Activated CD4-positive, alpha-beta T cell treated with anti-CD3 and anti-CD28 coated beads, Interleukin-2, Interleukin-6, amounts not matched to agents 100 ng/mL and 50 ng/mL, durations not matched to agents 16 hours and 8 hours (primary cell): ENCODE measurements at regions not wholly inside any gene's neighbourhood (a gene's known extent, or its start where the extent isn't known, plus 50 kb on each side); places are given as distances from the start of the nearest gene placed in this dataset.

Source experiments
- DNase-seq: peaks from one replicate; pipeline ENCODE4 v3.0.0-alpha.2; 2020

DNA sequence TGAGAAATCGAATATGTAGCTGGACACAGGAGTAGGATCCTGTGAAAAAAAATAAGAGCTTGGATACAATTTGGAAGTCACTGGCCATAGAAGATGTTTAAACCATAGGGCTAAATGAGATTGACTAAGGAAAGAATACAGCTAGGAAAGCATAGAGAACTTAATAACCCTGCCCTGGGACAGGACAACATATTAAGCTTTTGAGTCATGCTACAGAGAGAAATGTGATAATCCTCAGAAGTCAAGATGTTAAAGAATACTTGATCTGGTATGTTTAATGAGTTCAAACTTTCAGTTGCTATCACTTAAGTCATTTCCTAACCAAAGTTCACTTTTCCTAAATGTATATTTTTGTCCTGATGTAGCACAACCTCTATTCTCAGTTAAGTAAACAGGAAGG lies 154.6 kb upstream of the TSHZ2 start:
- no peak for DNase-seq

DNA sequence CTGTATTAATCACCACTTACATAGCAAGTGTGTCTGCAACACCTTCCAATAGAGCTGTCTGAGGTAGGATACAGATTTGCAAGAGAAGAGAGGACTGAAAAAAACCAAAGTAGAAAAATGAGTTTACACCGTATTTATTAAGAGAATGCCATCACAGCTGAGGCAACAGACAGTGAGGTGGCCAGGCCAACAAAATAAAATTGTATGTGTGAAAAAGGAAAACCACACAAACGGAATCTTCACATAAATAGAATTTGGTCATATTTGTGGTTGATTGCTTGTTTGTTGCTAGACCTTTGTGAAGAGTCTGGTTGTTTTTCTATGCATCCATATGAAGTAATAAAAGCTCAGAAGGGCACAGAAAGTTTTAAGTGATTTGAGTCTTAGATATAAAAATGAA lies 157.8 kb upstream of the TSHZ2 start:
- DNase-seq, result no peak

DNA sequence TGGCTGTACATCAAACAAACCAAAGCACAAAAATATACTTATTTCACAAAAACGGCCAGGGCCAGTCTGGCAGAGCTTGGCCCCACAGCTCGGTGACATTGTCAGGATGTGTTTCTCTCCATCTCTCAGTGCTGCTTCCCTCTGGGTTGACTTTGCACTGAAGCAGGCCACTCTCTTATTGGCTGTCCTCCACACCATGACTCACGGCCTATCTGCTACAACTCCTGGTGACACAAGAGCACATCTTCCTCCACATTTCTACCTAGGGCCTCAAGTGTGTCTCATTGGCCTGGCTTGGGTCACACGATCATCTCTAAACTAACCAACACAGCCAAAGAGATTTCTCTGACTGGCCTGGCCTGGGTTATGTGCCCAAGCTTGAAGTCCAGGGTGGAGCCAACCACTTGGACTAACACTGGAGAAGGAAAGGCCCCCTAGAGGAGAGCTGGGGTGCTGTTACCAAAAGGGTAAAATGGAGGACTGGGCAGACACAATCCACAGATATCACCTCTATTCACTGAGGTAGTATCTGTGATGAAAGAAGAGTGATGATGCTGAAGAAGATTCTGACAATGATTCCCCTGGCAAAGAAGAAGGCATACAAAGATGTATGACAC lies 159.8 kb upstream of the TSHZ2 start:
- DNase-seq, result peak; percentile 4

DNA sequence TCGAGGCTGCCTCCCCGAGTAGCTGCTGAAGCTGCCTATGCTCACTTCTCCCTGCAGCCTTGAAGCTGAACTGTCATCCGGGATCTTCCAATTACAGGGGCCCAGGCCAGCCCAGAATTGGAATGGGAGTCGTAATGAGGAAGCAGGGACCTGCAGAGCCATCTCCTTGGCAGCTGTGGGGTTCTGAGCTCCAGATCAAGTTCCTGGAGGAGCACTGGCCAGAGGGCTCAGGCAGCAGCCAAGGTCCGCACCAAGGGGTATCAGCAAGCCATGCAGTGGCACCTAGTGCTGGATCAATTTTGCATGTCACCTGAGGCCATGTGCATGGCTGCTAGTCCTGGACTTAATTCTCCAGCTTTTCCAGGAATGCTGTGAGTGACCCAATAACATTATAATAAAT lies 163.2 kb upstream of the TSHZ2 start:
- no peak for DNase-seq

DNA sequence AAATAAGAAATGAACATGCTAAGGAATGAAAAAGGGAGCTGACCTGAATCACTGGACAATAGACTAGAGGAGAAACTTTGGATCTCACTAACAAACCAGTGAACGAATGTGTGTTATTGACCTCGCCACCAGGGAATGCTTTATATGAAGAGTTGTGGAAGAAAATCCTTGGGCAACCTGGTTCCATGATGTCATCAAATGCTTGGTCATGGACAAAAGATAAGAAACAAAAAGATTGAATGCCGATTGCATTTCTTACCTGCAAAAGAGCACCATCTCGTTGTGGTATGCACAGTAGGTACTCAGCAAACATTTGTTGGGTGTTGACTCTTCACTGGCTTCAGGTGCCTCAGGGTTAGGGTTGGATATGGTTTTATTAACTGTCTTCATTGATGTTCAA lies 165.2 kb upstream of the TSHZ2 start:
- DNase-seq, result no peak

DNA sequence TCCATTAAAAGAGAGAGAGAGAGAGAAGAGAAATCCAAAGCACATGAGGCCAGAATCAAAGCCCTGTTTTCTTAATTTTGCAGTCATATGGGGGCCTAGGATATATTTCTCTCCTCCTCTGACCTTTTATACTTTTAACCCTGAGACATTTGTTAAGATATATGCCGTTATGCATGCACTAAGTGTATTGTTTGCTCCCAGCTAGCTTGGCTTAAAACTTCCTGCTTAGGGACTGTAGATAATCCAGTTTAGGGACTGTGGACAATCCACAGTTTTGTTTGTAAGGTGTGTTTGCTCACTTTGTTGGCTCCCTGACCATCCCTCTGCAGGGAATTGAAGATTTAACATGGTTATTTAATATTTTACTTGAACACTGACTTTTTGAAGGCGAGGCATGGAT lies 166.3 kb upstream of the TSHZ2 start:
- DNase-seq, result no peak

DNA sequence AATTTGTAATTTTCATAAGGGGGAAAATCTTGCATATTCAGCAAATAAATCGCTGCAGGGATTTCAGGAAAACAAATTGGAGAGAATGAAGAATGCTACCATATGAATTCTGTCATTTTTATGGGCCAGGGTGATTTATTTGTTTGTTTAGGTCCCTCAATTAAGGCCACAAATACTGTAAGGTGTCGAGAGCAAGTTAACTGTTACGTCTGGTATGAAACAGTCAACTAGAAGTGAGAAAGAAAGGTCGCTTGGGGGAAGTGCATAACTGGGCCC lies 166.9 kb upstream of the TSHZ2 start:
- no peak for DNase-seq

DNA sequence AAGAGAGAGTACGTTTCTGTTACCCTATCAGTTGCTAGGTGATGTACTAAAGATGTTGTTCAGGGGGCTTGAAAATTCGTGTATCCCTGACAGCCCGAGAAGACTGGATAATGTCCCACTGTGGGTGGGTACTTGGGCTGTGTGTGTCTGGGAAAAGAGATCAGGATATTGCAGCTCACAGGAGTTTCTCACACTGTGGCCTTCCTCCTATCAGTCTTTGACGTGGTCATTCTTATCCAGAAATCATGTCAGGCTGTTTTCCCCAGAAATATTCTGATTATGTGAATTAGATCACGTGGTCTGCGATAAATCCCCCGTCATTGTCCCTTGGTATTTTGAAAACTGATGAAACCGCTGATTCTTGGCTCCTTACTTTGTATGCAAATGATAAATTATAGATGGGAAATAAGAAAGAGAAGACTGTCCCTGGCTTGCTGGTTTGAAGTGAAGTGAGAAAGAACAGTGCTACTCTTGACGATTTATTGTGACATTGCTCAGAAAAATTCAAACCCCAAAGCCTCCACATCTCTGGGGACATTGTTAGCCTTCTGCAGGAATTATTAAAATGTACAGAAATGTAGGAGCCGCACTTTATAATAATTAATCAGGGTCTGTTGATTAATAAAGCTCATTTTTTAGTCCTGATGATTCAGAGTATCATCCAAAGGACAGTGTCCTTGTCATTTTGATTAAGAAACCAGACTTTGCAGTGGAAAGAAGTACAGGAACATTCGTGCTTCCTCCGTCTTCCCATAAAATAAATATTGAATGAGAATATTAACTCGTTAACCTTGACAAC lies 167.5 kb upstream of the TSHZ2 start:
- no peak for DNase-seq

DNA sequence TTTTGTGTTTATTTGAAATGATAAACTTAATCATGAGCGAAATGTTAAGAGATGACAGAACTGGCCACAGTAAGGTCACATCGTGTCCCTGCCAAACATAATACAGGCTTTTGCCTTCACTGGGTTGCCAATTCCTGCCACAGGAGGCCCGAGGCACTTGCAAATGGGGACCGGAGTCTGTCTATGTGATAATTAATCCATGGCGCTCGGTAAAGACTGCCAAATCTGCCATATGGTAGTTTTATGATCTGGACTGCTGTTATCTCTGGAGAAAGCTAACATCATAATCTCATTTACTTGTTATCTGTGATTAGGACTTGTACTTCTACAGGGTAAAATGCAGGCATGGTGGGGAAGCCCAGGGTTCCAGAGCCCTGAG lies 170.5 kb upstream of the TSHZ2 start:
- no peak for DNase-seq

DNA sequence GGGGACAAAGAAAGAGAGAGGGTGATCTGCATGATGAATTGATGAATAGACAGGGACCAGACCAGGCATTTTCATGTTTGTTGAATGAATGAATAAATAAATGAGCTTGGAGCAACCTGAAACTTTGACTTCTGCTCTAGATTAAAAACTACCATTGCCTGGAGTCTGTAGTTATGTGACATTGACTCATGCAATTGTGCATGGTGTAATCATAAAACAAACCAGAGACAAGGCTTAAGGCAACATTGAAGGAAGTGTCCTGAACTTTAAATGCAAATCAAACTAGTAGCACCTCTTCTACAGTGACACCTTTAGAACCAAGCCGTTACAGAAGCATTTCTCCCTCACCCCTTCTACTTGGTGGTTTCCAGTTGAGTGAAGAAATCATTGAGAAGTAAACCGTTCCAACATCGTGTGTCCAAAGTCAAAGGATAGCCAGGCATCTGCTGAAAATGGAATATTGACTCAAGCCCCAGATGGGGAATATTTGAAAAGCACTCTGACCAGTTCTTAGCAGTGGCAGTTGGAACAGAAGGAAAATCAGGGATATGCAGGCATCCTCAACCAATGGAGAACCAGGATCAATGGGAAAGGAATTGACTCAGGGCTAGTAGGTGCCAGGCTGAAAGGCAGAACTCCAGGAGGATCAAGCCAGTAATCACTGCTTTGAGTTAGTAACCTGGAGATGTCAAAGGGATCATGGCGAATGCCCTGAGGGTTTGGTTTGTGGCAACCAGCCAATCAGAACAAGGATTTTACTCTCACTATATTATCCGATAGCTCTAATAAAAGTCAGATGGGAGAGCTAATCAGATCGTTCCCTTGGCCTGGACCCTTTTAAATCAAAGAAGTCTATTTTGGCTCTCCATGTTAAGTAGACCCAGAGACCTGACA lies 171.2 kb upstream of the TSHZ2 start:
- no peak for DNase-seq

DNA sequence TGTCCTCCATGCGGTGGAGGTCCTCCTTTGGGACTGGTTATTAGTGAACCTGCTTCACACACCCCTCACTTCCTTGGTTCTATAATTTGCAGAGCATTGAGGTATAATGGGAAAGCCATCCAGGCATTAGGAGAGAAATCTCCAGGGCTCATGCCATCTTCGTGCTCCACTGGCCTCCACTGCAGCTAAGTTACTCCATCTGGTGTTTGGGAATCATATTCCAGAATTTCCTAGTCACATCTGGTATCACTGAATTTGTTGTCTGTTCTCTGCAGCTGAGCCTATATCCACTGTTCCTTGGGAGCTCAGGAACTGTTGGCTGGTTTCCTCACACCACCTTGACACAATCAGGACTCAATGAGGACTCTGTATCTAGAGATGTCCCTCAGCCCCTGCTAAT lies 173.0 kb upstream of the TSHZ2 start:
- no peak for DNase-seq

DNA sequence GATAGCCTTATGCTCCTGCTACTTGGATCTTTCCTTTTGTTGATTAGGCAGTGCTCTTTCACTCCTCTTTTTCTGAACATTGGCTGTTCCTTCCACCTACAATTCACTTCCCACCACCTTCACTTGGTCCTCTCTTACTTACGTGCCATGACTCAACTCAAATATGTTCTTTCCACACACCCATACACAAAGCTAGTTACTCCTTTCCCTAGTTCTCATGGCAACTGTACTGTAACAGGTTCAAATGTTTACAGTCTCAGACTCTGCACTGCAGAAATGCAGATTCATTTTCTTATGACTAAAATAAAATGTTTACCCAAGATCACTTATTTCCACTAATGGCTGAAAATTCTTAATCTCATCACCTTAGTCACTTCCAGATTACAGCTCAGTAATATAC lies 174.0 kb upstream of the TSHZ2 start:
- DNase-seq, result no peak

DNA sequence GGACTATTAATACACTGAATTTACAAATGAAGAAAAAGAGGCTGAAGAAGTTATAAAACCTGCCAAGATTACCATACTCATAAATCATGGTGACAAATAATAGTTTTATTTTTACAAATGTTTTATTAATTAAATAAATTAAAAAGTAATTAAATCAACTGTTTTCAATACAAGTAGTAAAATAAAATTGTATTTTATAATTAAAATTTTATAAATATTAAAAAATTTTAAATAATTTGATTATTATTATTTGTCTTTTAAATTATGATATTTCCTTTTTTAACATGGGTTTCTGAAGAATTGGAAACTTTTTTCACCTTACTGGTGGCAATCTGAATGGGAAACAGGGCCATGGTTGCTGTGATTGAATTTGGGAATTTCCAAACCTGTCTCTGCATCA lies 177.3 kb upstream of the TSHZ2 start:
- no peak for DNase-seq

DNA sequence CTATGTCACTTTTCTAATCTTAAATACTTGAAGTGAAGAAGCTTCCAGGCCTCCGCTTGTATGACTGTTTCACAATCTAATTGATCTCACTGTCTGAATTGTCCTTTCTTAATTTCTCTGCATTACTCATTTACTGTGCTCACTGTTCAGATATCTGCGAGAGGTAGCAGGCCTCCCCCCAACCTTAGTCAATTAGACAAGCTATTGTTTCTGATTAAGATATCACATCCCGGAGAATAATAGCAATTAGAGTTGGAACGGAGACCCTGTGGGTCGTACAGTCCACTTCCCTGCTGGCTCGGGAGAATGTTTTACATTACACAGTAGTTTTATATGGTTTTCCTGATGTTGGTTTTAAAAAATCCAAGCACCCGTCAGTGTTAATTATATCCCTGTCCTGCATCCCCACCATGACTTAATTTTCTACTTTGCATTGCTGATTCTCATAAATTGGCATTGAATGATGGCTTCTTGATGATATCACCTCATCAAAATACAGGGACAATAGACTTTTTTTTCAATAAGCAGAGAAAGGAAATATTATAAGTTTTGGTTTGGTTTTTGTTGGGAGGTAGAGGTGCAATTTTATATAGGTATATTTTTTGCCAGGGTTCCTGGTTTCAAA lies 178.7 kb upstream of the TSHZ2 start:
- DNase-seq, result no peak

DNA sequence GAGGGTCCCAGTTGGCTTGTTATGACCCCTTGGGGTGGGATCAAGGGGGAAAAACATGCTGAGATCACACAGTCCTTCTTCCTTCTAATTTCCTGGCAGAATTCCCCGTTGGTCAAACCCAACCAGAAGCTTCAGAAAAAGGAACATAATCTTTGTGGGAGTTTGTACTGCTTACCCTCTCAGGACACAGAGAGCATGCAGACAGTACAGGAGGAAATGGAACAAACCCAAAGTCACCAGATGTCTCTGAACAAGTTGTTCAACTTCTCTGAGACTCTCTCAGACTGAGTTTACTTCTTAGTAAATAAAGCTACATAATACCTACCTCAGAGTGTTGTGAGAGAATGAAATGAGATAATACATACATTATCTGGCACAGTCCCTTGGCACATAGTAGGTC lies 181.1 kb upstream of the TSHZ2 start:
- no peak for DNase-seq

DNA sequence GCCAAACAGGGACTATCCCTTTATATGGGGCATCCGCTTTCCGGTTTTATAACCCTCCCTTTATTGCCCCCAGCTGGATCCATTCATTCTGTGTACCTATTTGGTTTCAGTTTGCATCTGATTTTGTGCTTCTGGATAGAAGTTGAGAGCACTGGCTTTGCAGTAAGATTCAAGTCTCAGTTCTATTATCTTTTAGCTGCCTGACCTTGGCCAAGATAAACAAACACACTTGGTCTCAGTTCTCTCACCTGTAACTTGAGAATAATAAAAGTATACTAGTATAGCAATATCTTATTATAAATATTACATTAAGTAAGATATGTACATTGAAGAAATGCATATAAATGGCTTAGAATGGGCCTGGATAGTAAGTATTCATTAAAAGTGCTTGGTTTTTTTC lies 182.4 kb upstream of the TSHZ2 start:
- no peak for DNase-seq

DNA sequence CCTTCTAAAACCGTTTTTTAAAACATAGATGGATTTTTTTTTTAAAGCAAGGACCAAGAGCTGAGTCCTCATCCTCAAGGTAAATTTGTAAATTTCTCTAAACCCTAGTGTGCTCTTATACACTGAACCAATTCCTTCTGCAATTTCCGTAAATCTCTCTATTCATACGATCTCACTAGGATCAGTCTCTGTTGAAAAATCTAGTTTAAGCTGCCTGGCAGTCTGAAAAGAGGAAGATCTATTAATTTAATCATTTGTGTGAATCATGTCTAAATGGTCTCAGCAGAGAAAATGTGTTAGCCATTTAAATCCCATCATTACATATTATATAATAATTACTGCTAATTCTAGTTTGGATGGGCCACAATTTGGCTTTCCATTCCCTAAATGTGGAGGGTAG lies 184.2 kb upstream of the TSHZ2 start:
- DNase-seq, result no peak

DNA sequence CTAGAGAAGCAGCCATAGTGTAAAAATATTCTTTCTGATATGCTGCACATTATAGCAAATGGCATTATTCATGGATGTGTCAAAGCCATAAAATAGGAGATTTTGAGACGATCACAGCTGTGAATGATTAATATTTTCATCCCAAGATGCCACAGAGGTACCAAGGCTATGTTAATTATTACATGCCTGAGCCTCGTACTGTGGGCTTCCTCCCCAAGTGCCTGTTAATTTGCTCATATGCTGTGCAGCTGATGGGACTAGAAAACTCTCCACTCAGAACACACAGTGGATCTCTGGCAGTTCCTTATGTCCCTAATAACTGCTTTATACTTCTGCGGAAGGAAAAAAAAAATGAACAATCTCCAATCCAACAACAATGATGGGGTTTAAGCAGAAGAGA lies 184.9 kb upstream of the TSHZ2 start:
- DNase-seq, result no peak

DNA sequence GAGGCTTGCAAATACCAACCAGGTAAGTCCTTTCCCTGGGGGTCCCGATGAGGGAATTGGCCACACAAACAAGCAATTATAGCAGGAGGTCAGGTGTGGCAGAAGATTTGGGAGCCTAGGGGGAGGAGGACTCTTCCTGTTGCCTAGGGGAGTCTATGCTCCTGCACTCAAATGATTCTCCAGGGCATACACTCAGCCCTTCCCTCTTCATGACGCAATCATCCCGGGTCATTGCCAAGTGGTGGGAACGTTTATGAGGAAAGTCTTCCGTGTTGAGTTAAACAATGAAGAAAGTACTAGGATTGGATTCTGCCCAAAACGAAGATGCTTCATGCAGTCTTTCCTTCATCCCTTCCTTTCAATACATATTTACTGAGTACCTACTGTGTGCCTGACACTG lies 186.5 kb upstream of the TSHZ2 start:
- DNase-seq, result no peak

DNA sequence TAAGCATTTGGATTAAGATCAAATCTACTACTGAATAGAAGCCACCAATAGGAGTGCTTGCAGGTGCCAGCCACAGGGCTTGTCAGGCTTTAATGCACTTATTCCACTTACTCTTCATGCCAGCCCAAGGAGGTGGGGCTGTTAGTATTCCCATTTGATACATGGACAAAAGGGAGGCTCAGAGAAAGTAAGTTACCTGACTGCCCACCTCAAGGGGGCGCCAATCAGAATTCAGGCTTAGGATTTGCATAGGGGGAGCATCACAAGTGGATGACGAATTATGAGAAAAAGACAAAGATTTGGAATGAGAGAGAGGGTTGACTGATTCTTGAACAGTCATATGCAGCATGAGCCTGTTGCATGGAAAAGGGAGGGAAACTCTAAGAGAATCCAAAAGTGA lies 188.4 kb upstream of the TSHZ2 start:
- peak; percentile 33 for DNase-seq

DNA sequence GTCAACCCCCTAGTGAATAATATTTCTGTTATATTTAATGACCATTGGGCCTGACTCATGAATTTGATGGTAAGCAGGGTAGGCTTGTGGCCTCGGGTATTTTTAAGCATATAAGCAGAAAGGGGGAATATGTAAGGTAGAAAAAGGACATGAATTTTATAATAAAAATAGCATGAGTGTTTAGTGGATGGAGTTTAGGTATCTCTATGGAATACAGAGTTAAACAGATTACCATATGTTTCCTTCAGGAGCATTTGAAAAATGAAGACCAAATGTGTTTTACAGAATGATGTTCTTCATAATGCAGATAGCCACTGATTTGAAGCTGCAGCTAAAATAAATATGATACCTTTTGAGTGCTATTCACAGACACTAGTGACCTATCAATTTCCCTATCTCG lies 191.7 kb upstream of the TSHZ2 start:
- DNase-seq, result no peak

DNA sequence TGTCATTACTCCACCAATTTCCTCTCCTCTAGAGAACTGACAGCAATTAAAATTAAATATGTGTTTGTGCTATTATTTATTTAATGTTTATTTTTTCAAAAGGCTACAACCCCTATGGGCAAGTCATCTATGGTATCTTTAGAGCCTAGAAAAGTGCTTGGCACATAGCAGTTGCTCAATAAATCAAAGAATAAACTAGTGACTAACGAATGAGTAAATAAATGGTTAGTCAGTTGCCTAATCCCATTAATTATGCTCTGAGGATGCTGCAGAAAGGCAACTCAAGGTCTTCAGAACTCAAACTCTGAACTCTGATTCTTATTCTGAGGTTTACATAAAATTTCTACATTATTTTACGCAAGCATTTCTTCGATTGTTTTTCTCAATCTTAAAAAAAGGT lies 193.0 kb upstream of the TSHZ2 start:
- DNase-seq, result no peak

DNA sequence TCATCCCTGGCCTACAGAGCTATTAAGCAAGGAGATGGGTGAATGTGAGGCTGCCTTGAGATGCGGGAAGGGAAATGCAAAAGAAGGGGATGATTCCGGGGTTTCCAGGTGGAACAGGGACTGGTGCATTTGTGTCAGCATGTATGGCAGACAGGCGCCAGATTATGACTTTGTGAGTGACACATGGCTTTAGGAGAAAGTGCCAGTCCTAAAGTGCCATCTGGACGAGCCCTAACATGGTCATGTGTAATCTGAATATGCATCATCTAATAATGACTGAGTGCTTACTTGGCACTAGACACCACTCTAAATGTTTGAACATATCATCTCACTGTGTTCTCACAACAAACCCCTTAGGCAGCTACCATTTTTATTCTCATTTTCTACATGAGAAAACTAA lies 195.0 kb upstream of the TSHZ2 start:
- no peak for DNase-seq

DNA sequence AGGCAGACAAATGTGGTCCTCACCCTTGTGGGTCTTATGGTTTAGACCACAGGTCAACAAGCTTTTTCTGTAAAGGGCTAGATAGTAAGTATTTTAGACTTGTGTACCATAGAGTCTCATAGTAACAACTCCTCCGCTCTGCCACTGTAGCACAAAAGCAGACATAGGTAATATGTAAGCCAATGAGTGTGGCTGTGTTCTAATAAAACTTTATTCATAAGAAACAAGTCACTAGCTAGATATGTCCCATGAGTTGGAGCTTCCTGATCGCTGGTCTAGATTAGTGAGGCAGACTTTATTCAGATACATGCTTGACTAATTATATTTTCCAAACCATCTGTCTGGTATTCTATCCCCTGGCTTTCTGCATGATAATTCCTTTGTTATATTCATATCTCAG lies 196.4 kb upstream of the TSHZ2 start:
- no peak for DNase-seq
